ENCODE measurements at regions not wholly inside any gene's neighbourhood (a gene's known extent, or its start where the extent isn't known, plus 50 kb on each side); places are given as distances from the start of the nearest gene placed in this dataset.

- DNase-seq (ENCODE audit: low read depth) = no peak
These were observed 1709.4 kb downstream of the ARAP2 start for GRCh38 chr4:34534916-34535315.

GRCh38 chr4:34566091-34566490 is 1678.2 kb downstream of the ARAP2 start:
- no peak overlapping the region for H3K4me3 ChIP-seq (ENCODE audit: low read length)
- no peak for TF ChIP-seq CTCF (conservative IDR thresholded peaks at IDR 0.05; ENCODE audit: low read depth, low read length)
- DNase-seq (ENCODE audit: low read depth) = no peak

More at GRCh38 chr4:34534916-34535315, 1709.4 kb downstream of the ARAP2 start:
- H3K4me3 ChIP-seq (ENCODE audit: low read length) = no peak overlapping the region
- no peak for TF ChIP-seq CTCF (conservative IDR thresholded peaks at IDR 0.05; ENCODE audit: low read depth, low read length)

GRCh38 chr4:34572026-34572425 is 1672.3 kb downstream of the ARAP2 start:
- TF ChIP-seq CTCF (conservative IDR thresholded peaks at IDR 0.05; ENCODE audit: low read depth, low read length) = no peak
- no peak overlapping the region for H3K4me3 ChIP-seq (ENCODE audit: low read length)
- DNase-seq (ENCODE audit: low read depth) = no peak

GRCh38 chr4:34615315-34615714 is 1629.0 kb downstream of the ARAP2 start:
- TF ChIP-seq CTCF (conservative IDR thresholded peaks at IDR 0.05; ENCODE audit: low read depth, low read length) = no peak
- no peak overlapping the region for H3K4me3 ChIP-seq (ENCODE audit: low read length)
- no peak for DNase-seq (ENCODE audit: low read depth)

- DNase-seq (ENCODE audit: low read depth) = peak; percentile 39
- TF ChIP-seq CTCF (conservative IDR thresholded peaks at IDR 0.05; ENCODE audit: low read depth, low read length) = no peak
These were observed 1624.7 kb downstream of the ARAP2 start for GRCh38 chr4:34619531-34620162.

GRCh38 chr4:34628471-34628870 is 1615.8 kb downstream of the ARAP2 start:
- H3K4me3 ChIP-seq (ENCODE audit: low read length) = no peak overlapping the region
- TF ChIP-seq CTCF (conservative IDR thresholded peaks at IDR 0.05; ENCODE audit: low read depth, low read length) = no peak
- DNase-seq (ENCODE audit: low read depth) = peak; percentile 59

More at GRCh38 chr4:34619531-34620162, 1624.7 kb downstream of the ARAP2 start:
- H3K4me3 ChIP-seq (ENCODE audit: low read length) = no peak overlapping the region

- no peak for TF ChIP-seq CTCF (conservative IDR thresholded peaks at IDR 0.05; ENCODE audit: low read depth, low read length)
- no peak overlapping the region for H3K4me3 ChIP-seq (ENCODE audit: low read length)
- DNase-seq (ENCODE audit: low read depth) = no peak
These were observed 1614.9 kb downstream of the ARAP2 start for GRCh38 chr4:34629451-34629850.

All from retinal pigment epithelial cell (primary cell).